HG03103 (cell line): ENCODE measurements at regions not wholly inside any gene's neighbourhood (a gene's known extent, or its start where the extent isn't known, plus 50 kb on each side); places are given as distances from the start of the nearest gene placed in this dataset.
"Not testable (repeated sequence)": the region's sequence is repeated elsewhere in the genome, so short reads cannot be mapped to it uniquely, and the experiment has no call there.

Experiments used
- ATAC-seq: cut with Tn5 transposase; IDR thresholded peaks from one replicate; pipeline ENCODE4 v1.9.1; 2021; ENCODE audit warnings: low read depth; ENCODE audit not compliant: unreplicated experiment

- no peak for ATAC-seq
These were observed 125.8 kb downstream of the SMIM20 start for GRCh38 chr4:26039639-26040359.

- no peak for ATAC-seq
These were observed 130.5 kb downstream of the SMIM20 start for GRCh38 chr4:26044524-26044923.

- no peak for ATAC-seq
These were observed 131.0 kb downstream of the SMIM20 start for GRCh38 chr4:26044983-26045382.

DNA sequence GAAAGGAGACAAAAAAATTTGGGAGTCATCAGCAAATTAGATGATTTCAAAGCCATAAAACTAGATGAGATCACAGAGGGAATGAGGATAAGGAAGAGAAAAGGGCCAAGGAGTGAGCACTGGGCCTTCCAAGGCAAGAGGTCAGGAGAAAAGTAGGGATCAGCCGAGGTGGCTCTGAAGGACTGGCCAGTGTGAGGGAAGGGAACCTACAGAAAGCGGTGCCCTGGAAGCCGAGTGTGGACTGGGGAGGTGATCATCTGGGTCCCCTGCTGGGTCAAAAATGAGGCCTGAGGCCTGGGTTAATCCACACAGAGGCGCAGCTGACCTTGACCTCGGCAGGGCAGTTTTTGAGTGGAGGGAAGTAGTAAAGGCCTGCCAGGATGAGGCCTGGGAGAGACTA lies 133.8 kb downstream of the SMIM20 start:
- ATAC-seq, result no peak

GRCh38 chr4:26048378-26048882 lies 134.4 kb downstream of the SMIM20 start:
- ATAC-seq, result no peak

- ATAC-seq, result no peak
These were observed 134.9 kb downstream of the SMIM20 start for GRCh38 chr4:26048950-26049349.

DNA sequence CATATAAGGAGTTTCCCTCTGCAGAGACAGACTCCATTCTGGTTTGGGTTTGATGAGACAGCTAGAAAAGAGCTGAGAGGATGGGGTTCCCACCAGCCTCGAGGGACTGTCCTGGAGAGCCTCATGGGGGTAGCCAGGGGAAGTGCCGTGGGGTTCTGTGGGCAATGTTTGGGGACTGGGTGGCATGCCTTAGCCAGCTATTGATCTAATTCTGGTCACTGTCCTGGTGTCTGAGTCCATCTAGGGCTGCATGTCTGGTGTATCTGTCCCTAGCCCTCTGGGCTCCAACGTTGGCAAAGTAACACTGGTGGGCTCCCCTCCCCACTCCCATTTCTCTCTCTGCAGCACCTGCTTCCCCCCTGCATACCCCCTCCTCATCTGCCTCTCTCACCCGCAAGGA lies 135.4 kb downstream of the SMIM20 start:
- no peak for ATAC-seq

DNA sequence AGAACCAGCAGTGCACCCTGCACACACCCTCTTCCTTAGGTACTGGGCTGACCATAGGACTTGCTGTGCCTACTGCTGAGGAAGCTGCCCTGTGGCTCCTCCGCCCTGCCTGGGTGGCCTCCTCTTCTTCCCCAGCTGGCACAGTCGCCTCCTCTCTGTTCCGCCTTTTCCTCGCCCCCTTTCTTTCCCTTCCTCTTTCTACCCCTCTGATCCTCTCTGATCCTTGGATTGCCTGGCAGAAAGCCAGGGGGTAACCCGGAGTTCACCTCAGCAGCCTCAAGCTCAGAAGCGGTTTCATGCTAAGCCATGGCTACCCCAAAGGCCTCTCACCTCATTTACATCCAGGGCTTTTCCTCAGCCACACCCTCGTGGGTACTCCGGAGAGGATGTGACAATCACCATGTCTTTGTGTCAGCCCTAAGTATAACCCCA lies 136.2 kb downstream of the SMIM20 start:
- ATAC-seq, result no peak

GRCh38 chr4:26050671-26051070 lies 136.7 kb downstream of the SMIM20 start:
- no peak for ATAC-seq

DNA sequence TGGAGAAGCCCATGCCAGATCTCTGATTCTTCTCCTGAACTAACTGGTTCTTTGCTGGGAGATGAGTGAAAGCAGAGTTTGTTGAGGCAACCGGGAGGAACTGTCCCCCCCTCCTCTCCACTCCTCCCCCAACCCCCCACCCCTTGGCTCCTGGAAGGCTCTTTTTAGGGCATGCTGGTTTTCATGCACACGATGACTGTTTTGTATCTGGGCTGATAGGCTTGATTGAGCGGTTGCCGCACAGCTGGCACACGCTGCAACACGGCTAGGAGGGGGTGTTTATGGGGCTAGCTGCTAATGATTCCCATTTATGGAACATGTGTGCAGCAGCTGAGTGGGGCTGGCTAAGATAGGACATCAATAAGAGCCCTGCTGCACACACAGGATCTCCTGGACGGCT lies 137.2 kb downstream of the SMIM20 start:
- ATAC-seq, result no peak

DNA sequence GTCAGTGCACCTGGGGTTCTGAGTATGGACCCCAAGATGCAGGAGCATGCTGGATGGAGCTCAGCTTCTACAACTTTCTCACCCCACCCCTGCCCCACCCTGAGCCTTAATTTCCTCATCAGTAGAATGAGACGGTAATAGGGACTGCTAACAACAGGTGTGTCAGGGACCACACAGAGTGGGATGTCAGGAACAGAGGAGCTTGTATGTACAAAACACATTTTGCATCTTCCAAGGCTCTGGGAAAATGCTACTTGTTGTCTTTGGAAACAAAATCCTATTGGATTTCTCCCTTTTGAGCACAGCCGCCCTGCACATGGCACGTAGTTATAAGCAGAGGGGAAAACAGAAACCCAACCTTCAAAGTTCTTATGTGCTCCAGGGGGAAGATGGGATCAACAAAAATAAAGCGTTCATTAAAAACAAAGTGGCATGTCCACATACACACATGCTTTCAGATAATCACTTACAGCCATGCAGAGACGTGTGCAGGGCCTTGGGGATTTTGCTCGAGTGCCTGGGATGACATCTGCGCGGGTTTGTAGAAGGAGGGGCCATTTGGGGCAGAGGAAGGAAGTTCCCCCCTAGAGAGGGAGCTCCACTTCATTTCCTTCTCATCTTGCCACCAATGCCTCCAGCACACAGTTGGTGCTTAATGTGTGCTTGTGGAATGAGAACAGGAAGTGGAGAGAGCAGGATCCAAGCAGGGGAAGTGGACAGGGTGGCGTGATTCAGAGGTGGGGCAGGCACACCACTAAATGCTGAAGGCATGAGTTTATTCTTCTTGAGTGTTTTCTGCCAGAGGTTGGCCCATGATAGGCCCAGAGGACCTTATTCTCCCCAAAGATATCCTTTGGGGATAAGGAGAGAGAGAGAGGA lies 138.9 kb downstream of the SMIM20 start:
- ATAC-seq, result no peak

DNA sequence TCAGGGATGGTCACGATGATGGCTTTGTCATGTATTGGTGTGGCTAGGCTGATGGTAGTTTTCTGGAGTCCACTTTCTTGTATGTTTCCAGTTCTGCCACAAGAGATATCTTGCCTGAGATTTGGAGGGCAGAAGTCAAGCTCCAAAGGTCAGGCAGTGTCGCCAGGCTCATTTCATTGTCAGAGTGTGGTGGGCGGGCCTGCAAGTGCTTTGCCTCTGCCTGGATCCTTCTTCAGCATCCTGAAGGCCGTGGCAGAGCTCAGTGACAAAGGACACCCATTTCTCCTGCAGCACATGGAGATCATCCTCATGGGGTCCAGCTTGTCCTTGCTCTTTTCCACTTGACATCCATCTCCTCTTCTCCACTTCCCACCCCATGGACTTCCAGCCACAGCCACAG lies 139.7 kb downstream of the SMIM20 start:
- ATAC-seq, result no peak

DNA sequence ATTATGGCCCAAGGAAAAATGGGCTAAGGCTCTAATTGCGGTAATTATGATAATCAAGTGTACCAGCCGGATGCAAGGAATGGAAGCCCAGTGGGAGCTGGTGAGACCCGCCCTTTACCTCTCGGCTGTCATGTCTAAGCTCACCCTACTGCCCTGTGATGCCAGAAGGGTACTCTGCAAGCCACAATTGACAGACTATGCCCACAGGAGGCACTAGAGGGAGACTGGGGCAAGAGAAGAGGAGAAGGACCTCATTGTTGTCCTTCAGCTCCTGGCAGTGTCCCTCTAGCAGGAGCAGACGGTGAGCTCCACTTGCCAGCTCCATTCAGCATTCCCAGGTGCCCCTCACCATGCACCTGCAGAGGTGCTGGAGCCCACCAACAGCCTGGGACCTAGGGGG lies 141.8 kb downstream of the SMIM20 start:
- ATAC-seq, result no peak

DNA sequence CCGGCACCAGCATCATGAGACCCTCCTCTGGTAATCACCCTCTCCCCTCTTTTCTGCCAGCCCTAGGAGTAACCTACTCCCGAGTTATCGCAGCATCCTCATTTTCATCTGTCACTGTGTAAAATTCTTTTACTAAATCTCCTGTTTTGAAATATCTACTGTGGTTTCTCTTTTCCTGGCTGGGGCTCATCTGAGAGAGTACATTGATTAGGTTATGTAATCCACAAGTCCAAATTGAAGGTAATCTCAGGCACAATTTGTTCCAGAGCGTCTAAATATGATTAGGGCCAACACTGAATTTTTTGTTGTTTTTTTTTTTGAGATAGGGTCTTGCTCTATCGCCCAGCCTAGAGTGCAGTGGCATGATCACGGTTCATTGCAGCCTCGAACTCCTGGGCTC lies 142.4 kb downstream of the SMIM20 start:
- ATAC-seq, result no peak

GRCh38 chr4:26057839-26058238 lies 143.8 kb downstream of the SMIM20 start:
- not testable (repeated sequence) for ATAC-seq

- no peak for ATAC-seq
These were observed 144.5 kb downstream of the SMIM20 start for GRCh38 chr4:26058537-26058936.

DNA sequence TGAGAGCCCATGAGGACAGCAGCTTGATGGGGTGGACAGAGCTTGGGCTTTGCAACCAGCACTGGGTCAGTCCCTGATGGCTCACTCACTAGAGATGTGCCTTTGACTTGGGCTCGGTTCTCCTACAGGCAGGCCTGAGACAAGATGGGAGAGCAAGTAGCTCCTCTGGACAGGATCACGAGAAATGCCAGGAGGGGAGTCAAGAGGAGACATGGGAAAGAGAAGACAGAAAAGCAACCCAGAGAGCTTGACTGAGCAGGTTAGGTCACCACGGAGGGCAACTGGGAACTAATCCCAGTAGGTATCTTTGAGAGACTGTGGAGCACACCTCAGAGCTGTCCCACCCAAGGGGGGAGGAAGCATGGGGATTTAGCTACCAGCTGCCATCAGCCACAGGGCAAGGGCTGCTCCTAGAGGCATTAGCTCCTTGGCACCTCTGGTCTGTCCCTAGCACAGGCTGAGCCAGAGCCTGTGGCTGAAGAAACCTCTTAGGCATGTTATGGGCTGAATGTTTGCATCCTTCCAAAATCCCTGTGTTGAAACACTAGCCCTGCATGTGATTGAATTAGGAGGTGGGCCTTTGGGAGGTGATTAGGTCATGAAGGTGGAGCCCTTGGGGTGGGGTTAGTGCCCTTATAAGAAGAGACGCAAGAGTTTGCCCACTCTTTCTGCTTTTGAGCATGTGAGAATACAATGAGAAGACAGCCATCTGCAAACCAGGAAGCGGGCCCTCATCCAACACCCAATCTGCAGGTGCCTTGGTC lies 145.6 kb downstream of the SMIM20 start:
- ATAC-seq, result no peak

- ATAC-seq, result no peak
These were observed 146.3 kb downstream of the SMIM20 start for GRCh38 chr4:26060286-26060685.

DNA sequence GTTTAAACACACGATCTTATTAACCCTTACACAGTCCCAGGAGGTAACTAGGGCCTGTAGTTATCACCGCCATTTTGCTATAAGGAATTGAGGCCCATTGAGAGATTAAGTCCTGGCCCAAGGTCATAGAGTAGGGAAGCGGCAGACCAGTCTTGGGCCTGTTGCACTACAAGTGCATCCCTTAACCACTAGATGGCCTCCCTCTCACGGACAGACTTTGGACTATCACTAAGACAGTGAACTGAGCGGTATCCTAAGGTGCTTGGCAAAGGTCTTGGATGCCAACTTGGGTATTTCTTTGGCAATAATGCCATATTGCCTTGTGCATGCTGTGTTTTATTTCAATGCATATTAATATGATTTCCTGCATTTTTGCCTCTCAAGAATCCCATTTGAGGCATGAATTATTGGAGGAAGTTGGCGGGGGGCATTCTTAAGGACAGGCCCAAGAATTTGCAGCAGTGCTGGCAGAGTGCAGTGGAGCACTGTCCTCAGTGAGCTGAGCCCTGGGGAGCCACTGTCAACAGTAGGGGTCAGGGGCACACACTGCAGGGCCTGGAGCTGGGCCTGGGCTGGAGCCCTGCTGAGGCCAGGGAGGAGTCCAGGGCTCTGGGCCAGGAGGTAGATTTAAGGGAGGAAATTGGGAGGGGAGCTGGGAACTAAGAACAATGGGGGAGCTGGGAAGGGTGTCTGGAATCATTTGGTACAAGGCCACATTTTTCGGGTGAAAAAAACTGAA lies 147.4 kb downstream of the SMIM20 start:
- ATAC-seq, result peak; percentile 74

- no peak for ATAC-seq
These were observed 148.2 kb downstream of the SMIM20 start for GRCh38 chr4:26062215-26062614.
